Sigmoid colon (tissue), 4 donors: ENCODE measurements at regions not wholly inside any gene's neighbourhood (a gene's known extent, or its start where the extent isn't known, plus 50 kb on each side); places are given as distances from the start of the nearest gene placed in this dataset.

Source experiments
- EP300 ChIP-seq, 4 donors: sonication (generic); formaldehyde crosslinking; IDR thresholded peaks; one replicate each; pipeline ENCODE4 v1.6.1; 2017; ENCODE audit warnings: antibody characterized with exemption in 4 of 4
- POLR2A ChIP-seq, 2 donors: fragments of 450-650 bp; IDR thresholded peaks; one replicate each; pipeline ENCODE4 v1.6.1; 2016; ENCODE audit warnings: antibody characterized with exemption in 2 of 2, mild to moderate bottlenecking in 2 of 2, moderate library complexity in 2 of 2
- TF ChIP-seq, protein P1 (sequence below), 4 experiments: fragments of 450-650 bp in 3 of 4; fragments of 200-600 bp in 1 of 4; IDR thresholded peaks; one replicate each; pipeline ENCODE4 v1.5.1; 2016 to 2019; ENCODE audit warnings: antibody characterized with exemption in 4 of 4, mild to moderate bottlenecking in 3 of 4, moderate library complexity in 2 of 4

DNA sequence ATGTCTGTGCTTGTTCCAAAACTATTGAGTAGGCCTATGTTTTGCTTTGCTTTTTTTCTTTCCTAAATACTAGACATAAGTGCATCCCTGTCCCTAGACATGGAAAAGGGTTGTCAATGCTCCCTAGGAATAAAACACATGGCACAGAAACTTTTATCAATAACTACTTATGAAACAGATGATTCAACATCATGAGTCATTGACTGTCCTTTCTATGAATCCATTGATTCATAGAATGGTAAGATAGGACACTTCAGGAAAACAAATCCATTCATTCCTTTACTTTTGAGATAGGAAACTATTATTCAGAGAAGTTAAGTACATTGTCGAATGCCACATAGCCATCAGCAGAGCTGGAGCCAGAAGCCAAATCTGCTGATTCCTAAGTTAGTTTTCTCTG is 147.5 kb downstream of the TSEN15 start:
- TF ChIP-seq, protein P1, sequence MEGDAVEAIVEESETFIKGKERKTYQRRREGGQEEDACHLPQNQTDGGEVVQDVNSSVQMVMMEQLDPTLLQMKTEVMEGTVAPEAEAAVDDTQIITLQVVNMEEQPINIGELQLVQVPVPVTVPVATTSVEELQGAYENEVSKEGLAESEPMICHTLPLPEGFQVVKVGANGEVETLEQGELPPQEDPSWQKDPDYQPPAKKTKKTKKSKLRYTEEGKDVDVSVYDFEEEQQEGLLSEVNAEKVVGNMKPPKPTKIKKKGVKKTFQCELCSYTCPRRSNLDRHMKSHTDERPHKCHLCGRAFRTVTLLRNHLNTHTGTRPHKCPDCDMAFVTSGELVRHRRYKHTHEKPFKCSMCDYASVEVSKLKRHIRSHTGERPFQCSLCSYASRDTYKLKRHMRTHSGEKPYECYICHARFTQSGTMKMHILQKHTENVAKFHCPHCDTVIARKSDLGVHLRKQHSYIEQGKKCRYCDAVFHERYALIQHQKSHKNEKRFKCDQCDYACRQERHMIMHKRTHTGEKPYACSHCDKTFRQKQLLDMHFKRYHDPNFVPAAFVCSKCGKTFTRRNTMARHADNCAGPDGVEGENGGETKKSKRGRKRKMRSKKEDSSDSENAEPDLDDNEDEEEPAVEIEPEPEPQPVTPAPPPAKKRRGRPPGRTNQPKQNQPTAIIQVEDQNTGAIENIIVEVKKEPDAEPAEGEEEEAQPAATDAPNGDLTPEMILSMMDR (IDR thresholded peaks at IDR 0.05): no peak
- TF ChIP-seq POLR2A (IDR thresholded peaks at IDR 0.05) (no peak), EP300 (IDR thresholded peaks at IDR 0.05) (no peak)
